NCI-H446 (cell line): ENCODE measurements at regions not wholly inside any gene's neighbourhood (a gene's known extent, or its start where the extent isn't known, plus 50 kb on each side); places are given as distances from the start of the nearest gene placed in this dataset.

ENCODE experiments used
- DNase-seq, 2 experiments: peaks; one replicate each; lab custom pipeline; 2025; lab: John Stamatoyannopoulos, UW

DNA sequence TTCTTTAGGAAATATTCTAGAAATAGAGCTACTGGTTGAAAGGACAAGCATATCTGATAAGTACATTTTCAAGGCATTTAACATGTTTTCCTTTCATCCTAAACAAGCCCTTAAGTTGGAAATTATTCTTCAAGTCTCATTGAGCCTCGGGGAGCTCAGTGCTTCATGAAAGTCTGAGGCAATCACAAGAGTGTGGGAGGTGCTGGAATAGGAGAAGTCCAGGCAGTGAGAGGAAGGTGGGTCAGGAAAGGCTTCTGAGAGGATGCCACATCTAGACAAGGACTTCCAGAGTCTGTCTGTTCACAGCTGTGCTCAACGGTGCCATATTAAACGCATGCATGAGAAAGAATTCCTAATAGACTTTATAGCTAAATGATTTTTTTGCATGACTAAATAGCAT is 69.8 kb downstream of the CD83 start:
- no peak for DNase-seq

GRCh38 chr6:14189074-14189473 is 71.5 kb downstream of the CD83 start:
- no peak for DNase-seq

GRCh38 chr6:14190191-14190928 is 72.8 kb downstream of the CD83 start:
- DNase-seq, result no peak

DNA sequence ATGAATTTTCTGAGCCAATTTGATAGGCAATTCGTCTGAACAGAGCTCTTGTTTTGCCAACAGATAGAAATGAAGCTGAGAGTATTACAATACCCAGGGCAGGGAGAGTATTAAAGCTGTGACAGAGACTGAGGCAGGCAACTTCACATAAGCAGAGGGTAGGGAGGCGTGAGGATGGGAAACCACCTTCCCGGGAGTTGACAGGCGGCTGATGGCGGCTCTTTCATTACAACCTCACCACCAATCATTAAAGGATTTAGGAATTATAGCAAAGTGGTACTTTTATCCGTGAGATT is 73.3 kb downstream of the CD83 start:
- DNase-seq, result no peak

- DNase-seq, result no peak
Measured at GRCh38 chr6:14191761-14192160, 74.2 kb downstream of the CD83 start.

- no peak for DNase-seq
Measured at GRCh38 chr6:14192216-14192788, 74.7 kb downstream of the CD83 start.

DNA sequence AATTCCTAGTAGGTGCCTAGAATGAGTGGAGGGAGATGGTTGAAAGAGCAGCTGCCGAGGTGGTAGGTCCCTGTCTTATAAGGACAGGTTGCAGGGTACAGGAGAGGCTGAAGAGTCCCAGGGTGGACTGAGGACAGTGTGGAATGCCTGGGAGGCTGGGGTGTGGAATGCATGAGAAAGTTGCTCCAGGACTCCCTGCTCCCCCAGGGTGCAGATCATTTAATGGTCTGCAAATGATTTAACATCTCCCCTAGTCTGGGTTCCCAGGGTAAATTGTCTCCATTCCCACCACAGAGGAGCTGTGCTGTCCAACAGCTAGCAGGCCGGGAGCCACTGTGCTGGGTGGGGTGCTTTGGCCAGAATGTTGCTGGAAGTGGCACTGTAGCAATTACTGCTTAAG is 76.0 kb downstream of the CD83 start:
- no peak for DNase-seq

DNA sequence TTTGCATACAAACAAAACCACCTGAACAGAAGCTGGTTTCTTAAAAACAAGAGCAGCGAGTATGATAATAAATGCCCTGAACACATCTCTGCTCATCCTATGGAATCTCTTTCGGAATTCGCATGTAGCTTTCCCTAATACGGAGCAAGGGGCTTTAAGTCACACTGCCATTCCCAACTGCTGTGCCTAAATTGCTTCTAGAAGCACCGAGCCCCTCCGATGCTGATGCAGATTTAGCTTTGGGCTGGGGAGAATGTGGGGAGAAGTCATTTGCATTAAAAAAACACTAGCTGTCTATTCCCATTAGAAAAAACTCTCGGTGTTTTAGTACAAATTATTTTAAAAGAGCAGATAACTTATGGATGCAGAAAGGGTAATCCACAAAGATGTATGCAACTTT is 76.9 kb downstream of the CD83 start:
- no peak for DNase-seq

GRCh38 chr6:14194976-14195375 is 77.4 kb downstream of the CD83 start:
- no peak for DNase-seq

- no peak for DNase-seq
Measured at GRCh38 chr6:14196026-14196425, 78.5 kb downstream of the CD83 start.

DNA sequence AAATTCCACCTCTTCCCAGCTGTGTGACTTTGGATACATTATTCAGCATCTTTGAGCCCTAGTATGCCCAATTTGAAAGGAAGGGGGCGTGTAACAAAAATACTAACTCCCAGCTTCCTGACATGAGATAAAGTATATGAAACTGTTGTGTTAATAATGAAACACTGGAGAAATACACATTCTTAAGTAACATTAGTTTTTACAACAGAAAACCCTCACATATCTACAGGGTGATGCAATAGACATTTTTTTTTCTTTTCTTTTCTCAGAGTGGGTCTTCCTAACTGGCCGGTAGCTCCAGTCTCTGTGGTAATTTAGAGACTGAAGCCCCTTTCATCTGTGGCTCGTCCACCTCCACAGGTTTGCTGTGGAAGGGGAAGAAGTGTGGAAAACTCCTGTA is 79.5 kb downstream of the CD83 start:
- no peak for DNase-seq

GRCh38 chr6:14200047-14200446 is 82.5 kb downstream of the CD83 start:
- DNase-seq, result no peak

DNA sequence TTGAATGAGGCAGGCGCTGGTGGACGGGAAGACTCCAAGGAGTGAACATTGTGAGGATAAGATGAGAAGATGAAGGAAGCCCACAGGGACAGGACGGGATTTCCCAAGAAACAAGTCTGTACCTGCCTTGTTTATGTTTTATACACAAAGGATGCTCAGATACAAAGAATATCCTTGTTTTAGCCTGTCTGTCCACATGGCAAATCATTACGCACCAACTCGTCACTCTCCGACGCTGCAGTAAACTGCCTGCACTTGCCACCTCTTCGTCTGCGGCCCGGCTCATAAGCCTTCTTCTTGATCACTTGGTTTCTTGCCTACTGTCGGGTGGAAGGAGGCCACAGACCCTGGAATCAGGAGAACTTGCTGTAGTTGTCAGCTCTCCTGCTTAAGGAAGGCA is 85.4 kb downstream of the CD83 start:
- no peak for DNase-seq

DNA sequence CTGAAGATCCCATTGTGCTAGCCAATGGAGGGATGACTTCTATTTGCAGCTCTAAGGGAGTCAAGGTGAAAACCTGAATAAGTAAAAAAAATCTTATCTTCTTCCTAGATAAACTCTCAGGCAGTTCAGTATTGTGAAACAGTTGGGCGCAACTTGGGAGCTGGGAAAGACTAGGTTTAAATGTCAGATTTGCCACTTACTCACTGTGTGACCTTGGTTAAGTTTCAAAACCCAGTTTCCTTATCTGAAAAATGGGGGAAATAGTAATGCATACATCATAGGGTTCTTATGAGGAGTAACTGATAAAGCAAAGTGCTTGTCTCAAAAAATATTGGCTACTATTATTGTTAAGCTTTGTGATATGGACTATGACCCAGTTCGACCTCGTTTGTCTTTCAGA is 88.8 kb downstream of the CD83 start:
- no peak for DNase-seq

DNA sequence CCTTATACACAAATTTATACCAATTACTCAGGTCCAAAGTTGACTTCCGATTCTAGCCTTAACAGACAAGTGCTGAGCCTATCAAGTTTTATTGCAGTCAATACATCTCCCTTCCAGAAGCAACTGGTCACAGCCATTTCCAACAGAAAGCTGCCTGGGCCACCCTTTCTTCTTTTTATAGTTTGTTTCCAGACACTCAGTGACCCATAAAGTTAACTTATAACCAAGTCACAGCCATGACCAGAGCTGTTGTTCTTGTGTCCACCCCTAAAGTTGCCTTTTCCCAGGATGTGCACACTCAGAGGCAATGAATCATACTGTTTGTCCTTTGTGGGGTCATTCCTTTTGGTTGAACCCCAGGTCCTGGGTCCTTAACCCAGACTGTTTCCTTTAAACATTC is 89.9 kb downstream of the CD83 start:
- DNase-seq, result no peak

DNA sequence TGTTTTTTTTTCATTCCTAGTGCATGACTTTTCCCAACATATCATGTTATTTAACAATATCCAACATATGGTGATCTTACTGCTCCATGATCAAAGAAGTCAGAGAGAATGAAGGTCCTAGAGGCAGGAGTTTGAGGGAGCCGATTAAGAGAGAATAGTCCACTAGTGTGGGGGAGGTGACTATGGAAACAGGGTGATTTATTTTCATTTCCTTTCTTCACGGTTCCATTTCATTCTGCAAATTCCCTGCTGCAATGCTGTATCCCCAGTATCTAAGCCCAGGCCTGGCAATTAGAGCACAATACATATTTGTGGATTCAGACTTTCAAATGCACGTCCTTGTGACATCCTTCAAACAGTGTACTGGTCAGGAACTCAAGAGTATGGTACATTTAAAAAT is 91.4 kb downstream of the CD83 start:
- no peak for DNase-seq

GRCh38 chr6:14210077-14210476 is 92.5 kb downstream of the CD83 start:
- DNase-seq, result no peak

DNA sequence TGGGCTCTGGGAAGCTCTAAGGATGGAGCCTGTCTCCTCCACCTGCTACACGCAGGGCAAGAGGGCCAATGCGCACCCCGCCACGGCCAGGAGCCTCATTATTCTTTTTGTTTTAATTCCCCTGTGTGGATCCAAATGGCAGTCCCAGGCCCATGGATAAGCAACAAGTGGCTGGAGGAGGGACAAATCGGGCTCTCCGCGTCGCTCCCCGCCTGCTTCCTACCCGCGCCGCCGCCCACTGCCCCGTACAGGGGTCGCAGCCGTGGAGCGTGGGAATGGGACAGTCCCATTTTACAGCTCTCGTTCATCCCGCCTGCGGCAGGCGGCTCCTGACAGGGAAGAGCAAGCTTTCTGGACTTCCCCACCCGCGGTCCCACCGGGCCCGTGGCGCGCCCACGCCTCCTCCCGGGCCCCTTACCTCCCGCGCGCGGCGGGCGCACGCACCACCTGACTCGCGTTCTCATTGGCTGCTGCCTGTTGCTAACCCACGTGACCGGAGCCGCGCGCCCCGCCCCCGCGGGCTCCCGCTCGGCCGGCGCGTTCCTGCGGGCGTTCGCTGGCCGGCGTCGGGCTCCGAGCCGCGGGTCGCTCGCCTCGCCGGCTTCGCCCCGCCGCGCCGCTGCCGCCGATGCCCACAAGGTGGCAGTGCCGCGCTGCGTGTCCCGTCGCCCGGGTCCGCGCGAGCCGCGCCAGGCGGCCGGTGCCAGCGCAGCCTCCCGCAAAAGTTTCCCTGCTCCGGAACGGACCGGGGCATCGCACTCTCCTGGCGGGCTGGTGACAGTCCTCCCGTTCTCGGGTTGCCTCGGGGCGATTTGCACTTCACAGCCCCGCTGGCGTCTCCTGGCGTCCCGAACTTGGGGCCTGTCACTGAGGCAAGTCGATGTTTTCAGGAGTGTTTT is 93.3 kb downstream of the CD83 start:
- peak; percentile 81 to 97 for DNase-seq

DNA sequence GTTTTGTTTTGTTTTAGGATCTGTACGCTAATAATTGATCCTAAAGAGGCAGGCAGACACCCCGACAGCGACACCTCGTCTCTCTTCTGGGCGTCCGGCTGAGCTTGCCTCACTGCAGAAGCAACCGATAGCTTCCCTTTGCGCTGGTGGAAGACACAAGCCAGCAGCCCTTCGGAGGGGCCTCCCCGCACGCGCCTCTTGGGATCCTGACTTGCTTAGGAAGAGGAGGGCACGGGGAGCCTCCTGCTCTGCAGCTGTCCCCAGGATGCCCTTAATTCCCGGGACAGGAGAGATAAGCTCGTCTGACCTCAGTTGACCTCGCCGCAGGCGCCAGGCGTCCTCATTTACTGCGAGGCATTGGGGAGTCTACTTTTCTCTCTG is 94.0 kb downstream of the CD83 start:
- no peak for DNase-seq

GRCh38 chr6:14212020-14212419 is 94.4 kb downstream of the CD83 start:
- no peak for DNase-seq

- no peak for DNase-seq
Measured at GRCh38 chr6:14212632-14213031, 95.1 kb downstream of the CD83 start.

- DNase-seq, result no peak
Measured at GRCh38 chr6:14216946-14217684, 99.5 kb downstream of the CD83 start.
